ENCODE measurements at regions not wholly inside any gene's neighbourhood (a gene's known extent, or its start where the extent isn't known, plus 50 kb on each side); places are given as distances from the start of the nearest gene placed in this dataset.

GRCh38 chr18:38526922-38527321, 961.3 kb upstream of the CELF4 start:
- no peak for TF ChIP-seq CTCF (IDR thresholded peaks at IDR 0.05)
- no peak for TF ChIP-seq POLR2A (IDR thresholded peaks at IDR 0.05)

All from Peyer's patch (tissue), 4 donors.